ENCODE measurements at regions not wholly inside any gene's neighbourhood (a gene's known extent, or its start where the extent isn't known, plus 50 kb on each side); places are given as distances from the start of the nearest gene placed in this dataset.
"Not testable (repeated sequence)": the region's sequence is repeated elsewhere in the genome, so short reads cannot be mapped to it uniquely, and the experiment has no call there.

DNA sequence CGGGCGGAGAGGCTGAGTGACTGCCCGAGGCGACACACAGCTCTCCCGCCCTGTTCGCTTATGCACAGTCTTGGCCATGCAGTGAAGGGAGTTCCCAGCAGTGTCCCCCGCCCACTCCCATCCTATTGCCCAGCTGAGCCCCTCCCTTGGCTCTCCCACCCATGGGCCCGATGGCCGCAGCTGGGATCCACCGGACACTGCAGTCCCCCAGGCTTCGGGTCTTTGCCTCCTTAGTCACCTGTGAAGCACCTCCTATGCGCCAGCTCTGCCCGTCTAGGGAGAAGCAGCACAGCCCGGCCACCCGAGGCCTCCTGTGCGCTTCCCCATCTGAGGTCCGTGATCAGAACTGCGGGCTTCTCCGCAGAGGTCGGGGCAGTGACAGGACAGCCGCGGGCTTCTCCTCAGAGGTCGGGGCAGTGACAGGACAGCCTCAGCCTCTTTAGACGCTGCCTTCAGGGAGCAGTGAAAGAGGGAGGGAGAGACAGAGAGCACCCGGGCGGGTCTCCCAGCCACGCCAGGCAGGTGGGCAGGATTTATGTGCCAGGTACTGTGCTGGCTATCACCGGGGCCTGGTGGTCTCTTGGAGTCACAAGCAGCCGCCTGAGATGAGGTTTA, 143.1 kb downstream of the LAT start:
- not testable (repeated sequence) for TF ChIP-seq POLR2A (IDR thresholded peaks at IDR 0.05; ENCODE audit: insufficient read depth in 1 of 2, low read depth in 2 of 2, low read length in 2 of 2); RNF2 (conservative IDR thresholded peaks at IDR 0.05; ENCODE audit: low read depth); HDAC6 (IDR thresholded peaks at IDR 0.05; ENCODE audit: low read depth, low read length); ZKSCAN1 (IDR thresholded peaks at IDR 0.05; ENCODE audit: low read length); ZNF569 (CRISPR knock-in tag; IDR thresholded peaks at IDR 0.05; ENCODE audit: borderline replicate concordance); ZBTB21 (CRISPR knock-in tag; IDR thresholded peaks at IDR 0.05)
- TF ChIP-seq, protein P1, sequence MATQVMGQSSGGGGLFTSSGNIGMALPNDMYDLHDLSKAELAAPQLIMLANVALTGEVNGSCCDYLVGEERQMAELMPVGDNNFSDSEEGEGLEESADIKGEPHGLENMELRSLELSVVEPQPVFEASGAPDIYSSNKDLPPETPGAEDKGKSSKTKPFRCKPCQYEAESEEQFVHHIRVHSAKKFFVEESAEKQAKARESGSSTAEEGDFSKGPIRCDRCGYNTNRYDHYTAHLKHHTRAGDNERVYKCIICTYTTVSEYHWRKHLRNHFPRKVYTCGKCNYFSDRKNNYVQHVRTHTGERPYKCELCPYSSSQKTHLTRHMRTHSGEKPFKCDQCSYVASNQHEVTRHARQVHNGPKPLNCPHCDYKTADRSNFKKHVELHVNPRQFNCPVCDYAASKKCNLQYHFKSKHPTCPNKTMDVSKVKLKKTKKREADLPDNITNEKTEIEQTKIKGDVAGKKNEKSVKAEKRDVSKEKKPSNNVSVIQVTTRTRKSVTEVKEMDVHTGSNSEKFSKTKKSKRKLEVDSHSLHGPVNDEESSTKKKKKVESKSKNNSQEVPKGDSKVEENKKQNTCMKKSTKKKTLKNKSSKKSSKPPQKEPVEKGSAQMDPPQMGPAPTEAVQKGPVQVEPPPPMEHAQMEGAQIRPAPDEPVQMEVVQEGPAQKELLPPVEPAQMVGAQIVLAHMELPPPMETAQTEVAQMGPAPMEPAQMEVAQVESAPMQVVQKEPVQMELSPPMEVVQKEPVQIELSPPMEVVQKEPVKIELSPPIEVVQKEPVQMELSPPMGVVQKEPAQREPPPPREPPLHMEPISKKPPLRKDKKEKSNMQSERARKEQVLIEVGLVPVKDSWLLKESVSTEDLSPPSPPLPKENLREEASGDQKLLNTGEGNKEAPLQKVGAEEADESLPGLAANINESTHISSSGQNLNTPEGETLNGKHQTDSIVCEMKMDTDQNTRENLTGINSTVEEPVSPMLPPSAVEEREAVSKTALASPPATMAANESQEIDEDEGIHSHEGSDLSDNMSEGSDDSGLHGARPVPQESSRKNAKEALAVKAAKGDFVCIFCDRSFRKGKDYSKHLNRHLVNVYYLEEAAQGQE (IDR thresholded peaks at IDR 0.05; ENCODE audit: borderline replicate concordance in 1 of 2, low read depth in 1 of 2, low read length in 2 of 2), result not testable (repeated sequence)
- TF ChIP-seq, protein P2, sequence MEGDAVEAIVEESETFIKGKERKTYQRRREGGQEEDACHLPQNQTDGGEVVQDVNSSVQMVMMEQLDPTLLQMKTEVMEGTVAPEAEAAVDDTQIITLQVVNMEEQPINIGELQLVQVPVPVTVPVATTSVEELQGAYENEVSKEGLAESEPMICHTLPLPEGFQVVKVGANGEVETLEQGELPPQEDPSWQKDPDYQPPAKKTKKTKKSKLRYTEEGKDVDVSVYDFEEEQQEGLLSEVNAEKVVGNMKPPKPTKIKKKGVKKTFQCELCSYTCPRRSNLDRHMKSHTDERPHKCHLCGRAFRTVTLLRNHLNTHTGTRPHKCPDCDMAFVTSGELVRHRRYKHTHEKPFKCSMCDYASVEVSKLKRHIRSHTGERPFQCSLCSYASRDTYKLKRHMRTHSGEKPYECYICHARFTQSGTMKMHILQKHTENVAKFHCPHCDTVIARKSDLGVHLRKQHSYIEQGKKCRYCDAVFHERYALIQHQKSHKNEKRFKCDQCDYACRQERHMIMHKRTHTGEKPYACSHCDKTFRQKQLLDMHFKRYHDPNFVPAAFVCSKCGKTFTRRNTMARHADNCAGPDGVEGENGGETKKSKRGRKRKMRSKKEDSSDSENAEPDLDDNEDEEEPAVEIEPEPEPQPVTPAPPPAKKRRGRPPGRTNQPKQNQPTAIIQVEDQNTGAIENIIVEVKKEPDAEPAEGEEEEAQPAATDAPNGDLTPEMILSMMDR (CRISPR knock-in tag; IDR thresholded peaks at IDR 0.05), result not testable (repeated sequence)

All from HepG2 (cell line).